GM23338 (cell line): ENCODE measurements at regions not wholly inside any gene's neighbourhood (a gene's known extent, or its start where the extent isn't known, plus 50 kb on each side); places are given as distances from the start of the nearest gene placed in this dataset.

Source experiments
- ATAC-seq: fragments of 200-7000 bp; cut with Tn5 transposase; 3 replicates; pipeline ENCODE4 v1.9.1; 2020
- DNase-seq: peaks from one replicate; pipeline ENCODE4 v3.0.0-alpha.2; 2015; ENCODE audit warnings: low spot score
- H2AFZ ChIP-seq: fragments of 200-600 bp; sonication (generic); 2 replicates; pipeline ENCODE4 v1.8.0; 2016; ENCODE audit warnings: antibody characterized with exemption, mild to moderate bottlenecking, moderate library complexity
- H3F3A ChIP-seq: fragments of 200-600 bp; sonication (generic); replicated peaks from 2 replicates; pipeline ENCODE4 v1.8.0; 2017; ENCODE audit warnings: antibody characterized with exemption, mixed run types, low read depth
- H3K27ac ChIP-seq: fragments of 200-600 bp; sonication (generic); 2 replicates; pipeline ENCODE4 v1.6.1; 2016; ENCODE audit warnings: low read depth
- H3K27me3 ChIP-seq: fragments of 200-600 bp; sonication (generic); 2 replicates; pipeline ENCODE4 v1.8.0; 2016; ENCODE audit warnings: mild to moderate bottlenecking, mixed run types, moderate library complexity; ENCODE audit not compliant: insufficient read depth
- H3K36me3 ChIP-seq: fragments of 200-600 bp; sonication (generic); 2 replicates; pipeline ENCODE4 v1.8.0; 2016; ENCODE audit warnings: mild to moderate bottlenecking; ENCODE audit not compliant: insufficient read depth
- H3K4me1 ChIP-seq: fragments of 200-600 bp; sonication (generic); 2 replicates; pipeline ENCODE4 v1.8.0; 2016; ENCODE audit warnings: mild to moderate bottlenecking, moderate library complexity; ENCODE audit not compliant: insufficient read depth
- H3K4me2 ChIP-seq: fragments of 200-600 bp; sonication (generic); 2 replicates; pipeline ENCODE4 v1.7.1; 2017; ENCODE audit warnings: mixed run types
- H3K4me3 ChIP-seq: fragments of 200-600 bp; sonication (generic); 2 replicates; pipeline ENCODE4 v1.6.1; 2016; ENCODE audit warnings: mixed run types
- H3K79me2 ChIP-seq: fragments of 200-600 bp; sonication (generic); replicated peaks from 2 replicates; pipeline ENCODE4 v1.8.0; 2017; ENCODE audit warnings: mild to moderate bottlenecking; ENCODE audit not compliant: insufficient read depth
- H3K9me2 ChIP-seq: fragments of 200-600 bp; sonication (generic); 2 replicates; pipeline ENCODE4 v1.8.0; 2017; ENCODE audit not compliant: insufficient read depth
- H4K20me1 ChIP-seq: fragments of 200-600 bp; sonication (generic); replicated peaks from 2 replicates; pipeline ENCODE4 v1.8.0; 2017; ENCODE audit warnings: mild to moderate bottlenecking; ENCODE audit not compliant: insufficient read depth
- H3K27ac Mint-ChIP-seq: 2 replicates; pipeline ENCODE4 v1.8.0; 2020; ENCODE audit warnings: inconsistent platforms, mild to moderate bottlenecking, moderate library complexity, mixed read lengths
- H3K27me3 Mint-ChIP-seq: 3 replicates; pipeline ENCODE4 v1.8.0; 2022; ENCODE audit warnings: low read depth, mild to moderate bottlenecking, moderate library complexity, mixed read lengths, inconsistent platforms; ENCODE audit not compliant: insufficient read depth, poor library complexity
- H3K36me3 Mint-ChIP-seq: 3 replicates; pipeline ENCODE4 v1.8.0; 2021; ENCODE audit warnings: low read depth, mild to moderate bottlenecking, inconsistent platforms, moderate library complexity, mixed read lengths
- H3K4me1 Mint-ChIP-seq: 3 replicates; pipeline ENCODE4 v1.8.0; 2020; ENCODE audit warnings: mild to moderate bottlenecking, inconsistent platforms, mixed read lengths
- H3K4me3 Mint-ChIP-seq: 3 replicates; pipeline ENCODE4 v1.8.0; 2021; ENCODE audit warnings: moderate library complexity, mild to moderate bottlenecking, inconsistent platforms, mixed read lengths
- H3K9me3 Mint-ChIP-seq: 3 replicates; pipeline ENCODE4 v1.8.0; 2020; ENCODE audit warnings: moderate library complexity, mild to moderate bottlenecking, inconsistent platforms, mixed read lengths
- EZH2 ChIP-seq: fragments of 200-600 bp; sonication (generic); IDR thresholded peaks from one replicate; pipeline ENCODE4 v1.8.0; 2017; ENCODE audit warnings: antibody characterized with exemption, mild to moderate bottlenecking, low read depth; ENCODE audit not compliant: unreplicated experiment
- NANOG ChIP-seq: IDR thresholded peaks from 2 replicates; pipeline ENCODE4 v1.6.1; 2016; ENCODE audit warnings: antibody characterized with exemption, borderline replicate concordance
- POLR2AphosphoS5 ChIP-seq: IDR thresholded peaks from 2 replicates; pipeline ENCODE4 v1.6.1; 2016; ENCODE audit warnings: antibody characterized with exemption, low read depth
- STAT1 ChIP-seq: IDR thresholded peaks from one replicate; pipeline ENCODE4 v1.6.1; 2016; ENCODE audit warnings: antibody characterized with exemption; ENCODE audit not compliant: unreplicated experiment
- ZNF114 ChIP-seq: fragments of 250-450 bp; sonication (Bioruptor Pico); IDR thresholded peaks from 2 replicates; pipeline ENCODE4 v1.5.0; 2020; ENCODE audit warnings: mild to moderate bottlenecking, moderate library complexity
- ZNF331 ChIP-seq: fragments of 250-450 bp; sonication (Bioruptor Pico); IDR thresholded peaks from 2 replicates; pipeline ENCODE4 v1.5.0; 2020; ENCODE audit warnings: low read depth, mild to moderate bottlenecking, moderate library complexity
- TF ChIP-seq, protein P1 (sequence below), 2 experiments: fragments of 200-600 bp in 1 of 2; sonication (generic) in 1 of 2; conservative IDR thresholded peaks; 2 replicates each; pipeline versions ENCODE4 v1.5.1 to v1.6.1; 2016 to 2017; ENCODE audit warnings: antibody characterized with exemption in 2 of 2, low read depth in 2 of 2, mild to moderate bottlenecking in 2 of 2, moderate library complexity in 1 of 2
- TF ChIP-seq, protein P2 (sequence below): IDR thresholded peaks from one replicate; pipeline ENCODE4 v1.6.1; 2018; ENCODE audit warnings: antibody characterized with exemption; ENCODE audit not compliant: unreplicated experiment
- TF ChIP-seq, protein P3 (sequence below): IDR thresholded peaks from 2 replicates; pipeline ENCODE4 v1.6.1; 2016; ENCODE audit warnings: antibody characterized with exemption

DNA sequence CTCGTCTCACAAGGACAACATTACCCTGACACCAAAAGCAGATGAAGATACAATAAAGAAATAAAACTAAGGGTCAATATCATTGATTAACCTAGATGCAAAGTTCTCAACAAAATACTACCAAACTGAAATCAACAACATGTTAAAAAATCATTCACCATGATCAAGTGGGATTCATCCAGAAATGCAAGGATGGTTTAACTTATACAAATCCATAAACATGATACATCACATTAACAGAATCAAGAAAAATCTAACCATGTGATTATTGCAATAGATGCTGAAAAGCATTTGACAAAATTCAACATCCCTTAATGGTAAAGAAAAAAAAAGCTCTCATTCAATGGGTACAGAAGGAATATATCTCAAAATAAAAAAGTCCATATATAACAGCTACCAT lies 514.9 kb downstream of the TMA16 start (continued):
- TF ChIP-seq, protein P1, sequence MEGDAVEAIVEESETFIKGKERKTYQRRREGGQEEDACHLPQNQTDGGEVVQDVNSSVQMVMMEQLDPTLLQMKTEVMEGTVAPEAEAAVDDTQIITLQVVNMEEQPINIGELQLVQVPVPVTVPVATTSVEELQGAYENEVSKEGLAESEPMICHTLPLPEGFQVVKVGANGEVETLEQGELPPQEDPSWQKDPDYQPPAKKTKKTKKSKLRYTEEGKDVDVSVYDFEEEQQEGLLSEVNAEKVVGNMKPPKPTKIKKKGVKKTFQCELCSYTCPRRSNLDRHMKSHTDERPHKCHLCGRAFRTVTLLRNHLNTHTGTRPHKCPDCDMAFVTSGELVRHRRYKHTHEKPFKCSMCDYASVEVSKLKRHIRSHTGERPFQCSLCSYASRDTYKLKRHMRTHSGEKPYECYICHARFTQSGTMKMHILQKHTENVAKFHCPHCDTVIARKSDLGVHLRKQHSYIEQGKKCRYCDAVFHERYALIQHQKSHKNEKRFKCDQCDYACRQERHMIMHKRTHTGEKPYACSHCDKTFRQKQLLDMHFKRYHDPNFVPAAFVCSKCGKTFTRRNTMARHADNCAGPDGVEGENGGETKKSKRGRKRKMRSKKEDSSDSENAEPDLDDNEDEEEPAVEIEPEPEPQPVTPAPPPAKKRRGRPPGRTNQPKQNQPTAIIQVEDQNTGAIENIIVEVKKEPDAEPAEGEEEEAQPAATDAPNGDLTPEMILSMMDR (conservative IDR thresholded peaks at IDR 0.05; ENCODE audit: low read depth in 2 of 2): no peak
- no peak for TF ChIP-seq STAT1
- no peak for TF ChIP-seq POLR2AphosphoS5
- TF ChIP-seq, protein P2, sequence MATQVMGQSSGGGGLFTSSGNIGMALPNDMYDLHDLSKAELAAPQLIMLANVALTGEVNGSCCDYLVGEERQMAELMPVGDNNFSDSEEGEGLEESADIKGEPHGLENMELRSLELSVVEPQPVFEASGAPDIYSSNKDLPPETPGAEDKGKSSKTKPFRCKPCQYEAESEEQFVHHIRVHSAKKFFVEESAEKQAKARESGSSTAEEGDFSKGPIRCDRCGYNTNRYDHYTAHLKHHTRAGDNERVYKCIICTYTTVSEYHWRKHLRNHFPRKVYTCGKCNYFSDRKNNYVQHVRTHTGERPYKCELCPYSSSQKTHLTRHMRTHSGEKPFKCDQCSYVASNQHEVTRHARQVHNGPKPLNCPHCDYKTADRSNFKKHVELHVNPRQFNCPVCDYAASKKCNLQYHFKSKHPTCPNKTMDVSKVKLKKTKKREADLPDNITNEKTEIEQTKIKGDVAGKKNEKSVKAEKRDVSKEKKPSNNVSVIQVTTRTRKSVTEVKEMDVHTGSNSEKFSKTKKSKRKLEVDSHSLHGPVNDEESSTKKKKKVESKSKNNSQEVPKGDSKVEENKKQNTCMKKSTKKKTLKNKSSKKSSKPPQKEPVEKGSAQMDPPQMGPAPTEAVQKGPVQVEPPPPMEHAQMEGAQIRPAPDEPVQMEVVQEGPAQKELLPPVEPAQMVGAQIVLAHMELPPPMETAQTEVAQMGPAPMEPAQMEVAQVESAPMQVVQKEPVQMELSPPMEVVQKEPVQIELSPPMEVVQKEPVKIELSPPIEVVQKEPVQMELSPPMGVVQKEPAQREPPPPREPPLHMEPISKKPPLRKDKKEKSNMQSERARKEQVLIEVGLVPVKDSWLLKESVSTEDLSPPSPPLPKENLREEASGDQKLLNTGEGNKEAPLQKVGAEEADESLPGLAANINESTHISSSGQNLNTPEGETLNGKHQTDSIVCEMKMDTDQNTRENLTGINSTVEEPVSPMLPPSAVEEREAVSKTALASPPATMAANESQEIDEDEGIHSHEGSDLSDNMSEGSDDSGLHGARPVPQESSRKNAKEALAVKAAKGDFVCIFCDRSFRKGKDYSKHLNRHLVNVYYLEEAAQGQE: no peak

DNA sequence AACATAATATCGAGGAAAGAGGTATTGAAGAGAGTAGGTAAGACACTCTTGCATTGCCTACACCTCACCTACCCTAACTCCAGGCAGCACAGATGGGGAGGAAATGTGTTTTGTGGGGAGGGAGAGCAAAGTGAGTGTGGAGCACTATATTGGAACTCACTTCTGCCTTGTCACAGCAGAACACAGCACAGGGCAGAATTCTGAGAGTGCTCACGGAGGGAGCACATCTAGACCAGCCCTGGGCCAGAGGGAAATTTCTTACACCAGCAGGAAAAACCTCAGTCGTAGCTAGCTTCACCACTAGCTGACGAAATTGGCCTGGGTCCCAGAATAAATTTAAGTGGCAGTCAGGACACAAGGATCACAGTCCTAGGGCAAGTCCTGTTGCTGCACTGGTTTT lies 517.3 kb downstream of the TMA16 start:
- H3K4me2 ChIP-seq: no peak overlapping the region
- H3K36me3 ChIP-seq: no peaks in the 10 kb centered on the region
- Mint-ChIP-seq H3K36me3 (no peaks in the 10 kb centered on the region), H3K27ac (no peak overlapping the region), H3K4me3 (no peak overlapping the region), H3K9me3 (peaks cover 6% of the 10 kb centered on the region; the same call in 2 of the 3 replicates), H3K27me3 (peaks cover 2% of the 10 kb centered on the region), H3K4me1 (peaks cover 5% of the 10 kb centered on the region; the same call in 1 of the 3 replicates)
- H3K27ac ChIP-seq: no peak overlapping the region
- H3K4me1 ChIP-seq: no peaks in the 10 kb centered on the region; the same call in 1 of the 2 replicates
- H3K4me3 ChIP-seq: no peak overlapping the region
- TF ChIP-seq ZNF114 (CRISPR knock-in tag): no peak
- TF ChIP-seq NANOG: no peak
- TF ChIP-seq, protein P1 (conservative IDR thresholded peaks at IDR 0.05; ENCODE audit: low read depth in 2 of 2): no peak
- no peak for TF ChIP-seq EZH2
- TF ChIP-seq, protein P3, sequence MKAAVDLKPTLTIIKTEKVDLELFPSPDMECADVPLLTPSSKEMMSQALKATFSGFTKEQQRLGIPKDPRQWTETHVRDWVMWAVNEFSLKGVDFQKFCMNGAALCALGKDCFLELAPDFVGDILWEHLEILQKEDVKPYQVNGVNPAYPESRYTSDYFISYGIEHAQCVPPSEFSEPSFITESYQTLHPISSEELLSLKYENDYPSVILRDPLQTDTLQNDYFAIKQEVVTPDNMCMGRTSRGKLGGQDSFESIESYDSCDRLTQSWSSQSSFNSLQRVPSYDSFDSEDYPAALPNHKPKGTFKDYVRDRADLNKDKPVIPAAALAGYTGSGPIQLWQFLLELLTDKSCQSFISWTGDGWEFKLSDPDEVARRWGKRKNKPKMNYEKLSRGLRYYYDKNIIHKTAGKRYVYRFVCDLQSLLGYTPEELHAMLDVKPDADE: no peak
- TF ChIP-seq POLR2AphosphoS5: no peak
- TF ChIP-seq STAT1: no peak
- no peak for TF ChIP-seq ZNF331
- H4K20me1 ChIP-seq: no peaks in the 10 kb centered on the region
- no peak overlapping the region for H2AFZ ChIP-seq
- no peak for DNase-seq
- no peaks in the 10 kb centered on the region for H3K27me3 ChIP-seq
- no peaks in the 10 kb centered on the region for H3K79me2 ChIP-seq
- ATAC-seq: no peak; the same call in 2 of the 3 replicates
- no peaks in the 10 kb centered on the region for H3K9me2 ChIP-seq
- no peaks in the 10 kb centered on the region for H3F3A ChIP-seq
